HL-60/S4 (cell line): ENCODE measurements at regions not wholly inside any gene's neighbourhood (a gene's known extent, or its start where the extent isn't known, plus 50 kb on each side); places are given as distances from the start of the nearest gene placed in this dataset.

Experiments used
- in situ Hi-C: fragments of 300-500 bp; cut with MboI; formaldehyde crosslinking; loops from 2 replicates; pipeline ENCODE4 v1.14.3; 2022; ENCODE audit warnings: low sequenced_read_pairs

DNA sequence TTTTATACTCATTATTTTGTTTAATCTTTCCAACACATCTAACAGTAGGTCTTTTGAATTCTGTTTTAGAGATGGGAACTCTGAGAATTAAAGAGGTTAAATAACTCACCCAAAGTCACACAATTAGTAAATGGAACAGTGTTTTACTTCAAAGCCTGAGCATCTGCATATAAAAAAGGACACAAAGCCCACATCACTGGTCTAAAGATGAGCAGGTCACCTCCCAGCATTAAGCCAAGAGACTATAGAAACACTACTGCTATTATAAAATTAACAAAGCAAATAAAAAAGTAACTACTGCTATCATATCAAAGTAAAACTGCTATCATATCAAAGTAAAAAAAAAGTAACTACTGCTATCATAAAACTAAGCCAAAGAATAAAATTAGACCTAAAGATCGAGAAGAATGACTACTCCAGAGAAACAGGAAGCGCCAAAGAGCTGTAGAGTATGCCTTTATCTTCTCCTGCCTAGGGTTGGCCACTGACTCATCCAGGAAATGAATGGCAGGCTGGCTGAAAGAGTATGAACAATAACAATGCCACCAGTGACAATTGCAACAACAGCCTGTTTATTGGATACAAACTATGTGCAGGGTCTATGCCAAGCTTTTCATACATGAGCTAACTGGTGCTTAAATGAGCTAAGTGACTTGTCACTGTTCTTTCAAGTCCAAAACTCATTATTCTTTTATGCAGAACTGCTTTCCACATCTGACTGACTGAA is 1153.0 kb upstream of the TENM4 start:
- in situ Hi-C loops, result no loop called here

DNA sequence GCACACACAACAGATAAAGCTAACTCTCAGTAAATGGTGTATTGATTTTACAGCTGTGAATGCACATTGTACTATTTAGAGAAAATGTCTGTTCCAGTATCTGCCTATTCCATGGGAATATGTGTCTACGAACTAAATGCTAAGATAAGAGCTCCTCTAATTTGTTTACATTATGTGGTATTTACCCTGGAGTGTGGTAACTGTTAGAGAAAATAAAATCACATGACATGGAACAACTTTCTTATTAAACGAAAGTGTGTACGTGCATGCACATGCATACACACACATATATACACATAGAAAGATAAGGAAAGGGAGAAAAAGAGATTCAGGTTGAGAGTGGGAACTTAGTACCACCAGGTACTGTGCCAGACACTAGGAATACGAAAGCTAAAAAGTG is 1151.7 kb upstream of the TENM4 start:
- in situ Hi-C loops, result no loop called here

DNA sequence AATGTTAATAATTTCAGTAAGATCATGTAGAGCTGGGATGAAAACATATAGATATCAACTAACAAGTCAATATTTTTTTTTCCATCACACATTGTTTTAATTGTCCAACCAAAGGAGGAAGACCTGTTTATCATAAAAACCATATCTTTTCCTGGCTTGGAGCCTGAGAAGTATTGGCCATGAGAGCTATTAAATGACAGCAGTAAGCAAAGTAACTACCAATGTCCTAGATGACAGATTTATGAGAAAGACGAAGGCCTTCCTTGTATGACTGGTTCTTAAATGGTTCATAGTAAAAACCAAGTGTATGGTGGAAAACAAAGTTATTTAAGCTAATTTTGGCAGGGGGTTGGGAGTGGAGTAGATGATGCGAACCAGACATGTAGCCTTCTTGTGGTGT is 1147.1 kb upstream of the TENM4 start:
- in situ Hi-C loops, result no loop called here

DNA sequence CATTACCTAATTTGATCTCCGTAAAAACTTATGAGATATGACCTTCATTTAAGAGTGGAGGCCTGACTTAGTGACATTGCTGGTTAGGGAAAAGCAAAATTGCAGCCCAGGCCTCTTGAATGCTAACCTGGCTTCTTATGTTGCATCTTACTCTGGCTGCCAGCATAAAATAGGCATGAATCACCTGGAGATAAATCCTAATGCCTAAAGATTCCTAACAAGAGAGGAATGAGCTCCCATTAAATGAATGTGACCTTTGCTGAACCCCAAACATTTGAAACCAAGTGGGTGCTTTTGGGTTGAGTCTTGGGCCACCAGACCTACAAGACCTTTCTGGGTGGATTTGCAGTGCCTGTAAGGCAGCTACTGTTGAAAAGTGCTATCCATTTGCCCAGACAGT is 1145.6 kb upstream of the TENM4 start:
- in situ Hi-C loops, result no loop called here

DNA sequence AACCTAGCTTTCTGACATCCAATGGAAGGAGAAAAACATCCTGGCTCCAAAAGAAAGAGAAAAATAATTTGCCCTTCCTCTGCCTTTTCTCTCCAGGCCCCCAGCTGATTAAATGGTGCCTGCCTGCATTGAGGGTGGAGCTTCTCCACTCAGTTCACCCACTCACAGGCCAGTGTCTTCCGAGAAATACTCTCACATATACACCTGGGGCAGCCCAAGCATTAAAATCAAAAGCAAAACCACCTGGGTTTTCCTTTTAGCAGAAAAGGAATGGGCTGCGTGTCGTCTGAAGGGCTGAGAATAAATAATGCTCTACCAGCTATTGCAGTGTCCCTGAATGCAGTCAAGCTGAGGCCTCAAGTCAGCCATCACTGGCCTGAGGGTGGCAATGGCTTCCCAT is 1143.8 kb upstream of the TENM4 start:
- in situ Hi-C loops, result no loop called here

DNA sequence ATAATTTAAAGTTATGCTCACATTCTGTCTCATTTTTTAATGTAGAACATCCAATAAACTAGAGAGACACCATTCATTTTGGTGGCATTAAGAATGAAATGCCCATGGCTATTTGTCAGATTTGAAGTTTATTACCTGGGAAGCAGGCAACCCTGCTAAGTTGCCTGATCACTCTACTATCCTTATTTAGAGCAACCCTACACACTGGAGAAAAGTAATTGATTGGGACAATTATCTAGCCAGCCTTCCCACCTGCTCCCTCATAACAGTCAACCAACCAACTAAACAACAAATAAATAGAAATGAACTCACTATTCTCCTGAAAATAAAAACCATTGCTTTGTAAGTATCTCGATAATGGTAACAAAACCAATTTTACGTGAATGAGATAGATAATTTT is 1129.0 kb upstream of the TENM4 start:
- in situ Hi-C loops, result no loop called here

DNA sequence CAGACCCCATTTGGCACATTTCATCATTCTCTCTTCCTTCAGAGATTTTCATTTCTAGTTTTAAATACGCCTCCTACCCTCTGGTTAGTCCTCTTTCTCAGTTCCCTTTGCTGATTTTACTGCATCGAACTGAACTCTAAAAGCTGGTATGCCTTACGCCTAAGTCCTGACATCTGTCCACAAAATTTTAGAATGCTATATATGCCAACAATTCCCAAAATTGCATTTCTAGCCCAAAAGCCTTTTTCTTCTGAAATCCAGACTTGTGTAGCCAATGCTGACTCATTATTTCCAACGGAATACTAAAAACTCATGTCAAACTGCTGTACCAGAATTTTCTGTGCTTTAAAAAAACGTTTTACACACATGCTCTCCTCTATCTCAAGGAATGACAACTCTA is 1124.4 kb upstream of the TENM4 start:
- in situ Hi-C loops, result no loop called here

DNA sequence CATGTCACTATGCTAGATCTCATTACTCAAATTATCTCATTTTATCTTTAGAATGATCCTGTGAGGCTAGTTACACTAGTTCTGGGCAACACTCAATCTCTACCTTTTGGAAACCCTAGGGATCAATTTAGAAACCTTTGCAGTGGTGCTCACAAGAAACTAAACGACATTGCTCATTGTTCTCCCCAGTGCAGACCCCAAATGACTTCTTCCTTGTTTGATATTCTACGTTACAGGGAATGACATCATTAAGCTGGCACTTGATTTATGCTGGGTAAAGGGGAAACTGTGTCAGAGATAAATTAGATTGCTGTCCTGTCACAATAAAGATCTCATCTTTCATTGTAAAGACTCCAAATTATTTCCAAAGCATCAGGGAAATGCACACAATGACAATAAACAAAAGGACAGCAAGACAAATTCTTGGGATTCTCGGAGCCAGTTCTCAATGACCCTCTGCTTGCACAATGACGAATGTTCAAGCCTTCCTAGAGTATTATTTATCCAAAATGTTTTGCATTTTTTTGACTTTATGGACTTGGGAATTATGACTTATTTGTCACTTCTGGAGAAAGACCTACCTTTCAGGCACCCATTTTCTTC is 1121.8 kb upstream of the TENM4 start:
- in situ Hi-C loops, result no loop called here

DNA sequence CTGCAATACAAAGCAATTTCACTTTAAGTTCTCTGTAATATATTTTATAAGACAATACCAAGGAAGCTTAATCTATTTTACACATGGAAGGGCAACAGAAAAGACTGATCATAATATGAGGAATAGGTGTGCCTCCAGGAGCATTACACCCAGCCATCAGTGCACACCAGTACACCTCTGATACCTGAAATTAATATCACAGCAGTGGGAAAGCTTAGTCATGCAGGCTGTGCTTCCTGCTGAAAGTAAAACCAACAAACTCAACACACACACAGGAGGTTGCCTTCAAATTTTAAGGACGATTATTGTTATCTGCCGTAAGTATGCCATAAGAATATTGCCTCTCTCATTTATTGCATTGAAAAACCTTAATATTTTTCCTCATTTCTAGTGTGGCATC is 1119.1 kb upstream of the TENM4 start:
- in situ Hi-C loops, result no loop called here

DNA sequence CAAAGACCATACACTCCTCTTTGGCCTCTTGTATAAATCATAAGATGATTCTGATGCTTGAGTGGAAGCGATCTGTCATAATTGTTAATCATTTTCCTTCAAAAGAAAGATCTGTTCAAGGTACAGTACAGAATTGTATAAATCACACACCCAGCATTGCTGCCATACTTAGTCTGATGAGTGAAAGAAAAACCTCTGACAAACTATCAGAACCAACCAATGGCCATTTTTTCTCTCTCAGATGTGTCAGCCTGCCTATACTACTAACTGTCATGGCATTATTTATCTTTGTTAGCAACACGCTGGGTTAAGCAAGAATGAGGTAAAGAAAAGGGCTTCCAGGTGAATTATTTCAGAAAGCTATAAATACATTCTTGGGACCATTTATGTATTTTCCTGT is 1112.7 kb upstream of the TENM4 start:
- in situ Hi-C loops, result no loop called here

DNA sequence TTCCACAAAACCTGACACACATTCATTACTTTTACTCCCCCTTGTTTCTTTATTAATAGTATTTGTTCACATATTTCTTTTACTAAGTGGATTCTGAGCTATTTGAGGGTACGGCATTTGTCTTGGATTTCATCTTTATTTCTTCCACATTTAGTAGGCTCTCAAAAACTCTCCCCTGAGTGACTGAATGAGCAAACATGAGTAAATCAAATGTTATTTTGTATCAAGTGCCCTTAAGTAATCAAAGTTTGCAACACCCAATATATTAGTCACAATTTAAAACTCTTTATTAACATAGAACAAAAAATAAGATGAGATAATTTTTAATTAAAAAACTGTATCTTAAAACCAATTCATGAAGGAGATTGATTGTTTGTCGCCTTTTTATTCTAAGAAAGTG is 1101.9 kb upstream of the TENM4 start:
- in situ Hi-C loops, result no loop called here

DNA sequence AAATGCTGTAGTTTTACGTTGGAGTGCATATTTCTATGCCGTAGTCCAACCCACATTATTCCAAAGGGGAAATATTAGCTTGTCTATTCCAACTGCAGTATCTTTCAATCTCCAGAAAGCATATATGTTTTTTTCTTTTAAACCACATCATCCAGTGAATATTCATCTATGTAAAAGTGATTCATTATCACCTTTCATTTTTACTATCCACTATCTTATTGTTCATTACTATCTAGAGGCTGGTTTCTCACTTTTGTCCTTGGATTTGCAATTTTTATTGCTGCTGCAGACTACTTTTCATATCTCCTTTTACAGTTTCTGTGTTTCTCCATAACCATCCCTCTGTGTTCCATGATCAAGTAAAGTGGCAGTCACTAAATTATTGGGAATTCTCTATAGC is 1097.2 kb upstream of the TENM4 start:
- in situ Hi-C loops, result no loop called here

DNA sequence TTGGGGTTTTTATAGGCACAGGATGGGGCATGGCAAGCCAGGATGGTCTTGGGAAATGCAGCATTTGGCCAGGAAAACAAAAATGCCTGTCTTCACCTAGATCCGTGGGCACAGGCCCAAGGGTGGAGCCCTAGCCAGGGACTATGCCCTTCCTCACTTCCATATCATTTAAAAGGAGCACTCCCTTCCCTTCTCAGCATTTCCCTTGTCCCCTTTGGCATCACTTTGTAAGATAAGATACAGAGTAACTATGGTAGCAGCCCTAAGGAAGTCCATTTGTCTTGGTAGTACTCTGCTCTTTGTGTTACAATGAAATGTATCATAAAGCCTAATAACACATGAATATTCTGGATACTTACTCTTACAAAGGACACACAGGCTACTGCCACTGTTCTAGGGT is 1092.6 kb upstream of the TENM4 start:
- in situ Hi-C loops, result no loop called here

DNA sequence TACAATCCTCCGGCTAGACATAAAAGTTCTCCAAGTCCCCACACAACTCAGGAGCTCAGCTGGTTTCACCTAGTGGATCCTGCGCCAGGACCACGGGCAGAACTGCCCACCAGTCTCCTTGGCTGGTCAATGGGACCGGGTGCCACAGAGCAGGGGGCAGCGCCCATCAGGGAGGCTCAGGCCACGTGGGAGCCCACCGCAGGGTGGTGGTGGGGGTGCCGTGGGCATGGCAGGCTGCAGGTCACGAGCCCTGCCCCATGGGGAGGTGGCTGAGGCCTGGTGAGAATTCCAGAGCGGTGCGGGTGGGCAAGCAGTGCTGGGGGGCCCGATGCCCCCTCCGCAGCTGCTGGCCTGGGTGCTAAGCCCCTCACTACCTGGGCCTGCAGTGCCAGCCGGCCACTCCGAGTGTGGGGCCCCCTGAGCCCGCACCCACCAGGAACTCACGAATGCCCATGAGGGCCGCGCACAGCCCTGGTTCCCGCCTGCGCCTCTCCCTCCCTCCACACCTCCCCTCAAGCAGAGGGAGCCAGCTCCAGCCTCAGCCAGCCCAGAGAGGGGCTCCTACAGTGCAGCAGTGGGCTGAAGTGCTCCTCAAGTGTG is 1091.9 kb upstream of the TENM4 start:
- in situ Hi-C loops, result no loop called here

DNA sequence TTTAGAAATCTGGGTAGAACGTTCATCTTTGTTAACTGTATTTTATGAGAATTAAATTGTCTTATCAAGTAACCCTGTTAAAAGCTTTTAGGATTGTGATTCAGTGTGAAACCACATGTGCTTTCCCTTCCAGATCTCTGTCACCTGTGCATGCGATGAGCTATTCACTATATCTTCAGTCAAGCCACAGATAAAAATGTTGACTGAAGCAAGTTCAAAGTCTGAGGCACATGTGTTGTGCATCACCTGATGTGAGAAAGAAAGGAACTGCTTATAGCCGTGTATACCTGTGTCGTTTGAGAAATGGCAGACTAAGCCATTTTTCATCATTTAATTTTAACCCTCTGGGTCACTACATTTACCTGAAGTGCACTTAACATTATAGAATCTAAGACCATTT is 1088.9 kb upstream of the TENM4 start:
- in situ Hi-C loops, result no loop called here

DNA sequence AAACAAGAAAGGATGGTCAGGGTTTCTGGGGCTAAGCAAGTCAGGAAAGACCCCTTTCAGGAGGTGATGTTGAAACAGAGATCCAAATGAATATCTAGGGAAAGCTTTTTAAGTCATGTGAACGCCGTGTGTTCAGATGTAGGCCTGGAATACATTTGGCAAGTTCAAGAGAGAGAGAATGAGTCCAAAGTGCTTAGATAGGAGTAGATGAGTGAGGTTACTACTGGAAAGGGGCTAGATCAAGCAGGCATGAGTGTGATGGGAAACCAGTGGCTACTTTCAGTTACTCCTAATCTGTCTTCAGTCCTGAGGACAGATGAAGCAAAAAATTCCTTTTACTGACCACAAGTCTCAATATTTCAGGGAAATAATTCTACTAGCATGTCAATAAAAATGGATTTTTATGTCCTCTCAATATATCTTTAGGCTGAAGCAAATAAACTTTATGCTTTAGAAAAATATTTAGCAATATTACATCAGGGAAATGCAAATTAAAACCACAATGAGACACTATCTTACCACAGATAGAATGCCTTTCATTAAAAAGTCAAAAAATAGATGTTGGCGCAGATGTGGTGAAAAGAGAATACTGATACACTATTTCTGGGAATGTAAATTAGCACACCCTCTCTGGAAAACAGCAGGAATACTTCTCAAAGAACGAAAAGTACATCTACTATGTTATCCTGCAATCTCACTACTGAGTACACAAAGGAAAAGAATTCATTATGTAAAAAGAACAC is 1085.0 kb upstream of the TENM4 start:
- in situ Hi-C loops, result no loop called here

DNA sequence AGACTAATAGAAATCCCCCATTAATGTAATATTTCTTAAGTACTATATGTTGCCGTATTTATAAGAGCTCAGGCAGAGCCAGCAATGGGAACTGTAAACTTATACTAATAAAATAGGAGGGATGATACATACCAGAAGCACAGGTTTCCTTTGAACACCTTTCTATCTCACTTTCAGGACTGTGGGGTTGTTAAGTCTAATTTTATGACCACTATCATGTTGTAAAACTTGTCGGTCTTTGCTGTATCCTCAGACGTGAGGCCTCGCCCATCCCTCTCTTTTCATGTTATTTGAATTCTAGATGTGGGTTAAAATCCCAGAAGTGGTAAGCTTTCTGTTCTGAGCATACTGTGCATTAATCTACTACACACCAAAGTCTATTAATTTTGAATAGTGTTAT is 1083.5 kb upstream of the TENM4 start:
- in situ Hi-C loops, result no loop called here

DNA sequence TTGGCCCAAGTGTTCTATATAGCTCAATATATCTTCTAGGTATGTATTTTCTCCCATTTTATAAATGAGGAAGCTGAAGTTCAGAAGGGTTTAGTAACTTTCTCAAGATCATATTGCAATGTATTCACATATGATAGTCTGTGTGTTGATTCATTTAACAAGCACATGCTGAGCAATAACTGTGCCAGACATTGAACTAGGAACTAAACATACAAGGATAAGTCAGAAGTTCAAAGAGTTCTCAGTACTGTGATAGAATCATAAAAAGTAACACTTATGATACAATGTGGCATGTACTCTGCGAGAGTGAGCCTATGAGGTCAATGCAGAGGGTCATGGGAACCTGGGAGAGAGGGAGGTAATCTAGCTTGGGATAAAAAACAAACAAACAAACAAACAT is 1082.2 kb upstream of the TENM4 start:
- in situ Hi-C loops, result no loop called here

DNA sequence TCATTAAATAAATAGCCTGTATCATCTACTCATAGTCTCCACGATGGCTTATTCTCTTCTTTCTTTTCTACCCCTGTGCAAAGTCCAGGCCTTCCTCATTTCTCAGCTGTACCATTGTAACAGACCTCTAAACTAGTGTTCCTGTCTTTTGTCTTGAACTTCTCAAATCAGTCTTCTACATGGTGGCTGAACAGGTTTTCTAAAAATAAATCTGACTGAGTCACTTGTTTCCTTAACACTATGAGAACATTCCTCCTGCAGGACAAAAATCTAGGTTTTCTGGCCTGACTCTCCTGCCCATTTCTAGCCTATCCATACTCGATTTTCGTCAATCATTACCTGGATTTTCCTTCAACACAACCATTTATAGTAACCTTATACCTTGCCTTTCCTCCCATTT is 1080.8 kb upstream of the TENM4 start:
- in situ Hi-C loops, result no loop called here

DNA sequence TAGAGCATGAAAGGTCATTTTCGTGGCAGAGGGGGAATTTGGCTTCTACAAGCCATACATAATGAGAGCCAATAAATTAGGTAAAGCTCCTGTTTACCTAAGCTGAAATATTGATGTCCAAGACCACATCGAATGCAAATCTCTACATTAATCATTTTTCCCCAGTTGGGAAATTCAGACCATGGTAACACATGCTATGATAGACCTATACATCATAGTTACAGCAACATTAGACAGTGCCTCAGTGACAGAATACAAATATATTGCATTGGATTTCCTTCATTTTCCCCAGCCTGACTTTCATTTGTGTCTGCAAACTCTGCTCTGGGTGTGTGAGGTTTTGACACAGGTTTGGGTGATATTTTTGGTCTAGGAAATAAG is 1079.7 kb upstream of the TENM4 start:
- in situ Hi-C loops, result no loop called here

DNA sequence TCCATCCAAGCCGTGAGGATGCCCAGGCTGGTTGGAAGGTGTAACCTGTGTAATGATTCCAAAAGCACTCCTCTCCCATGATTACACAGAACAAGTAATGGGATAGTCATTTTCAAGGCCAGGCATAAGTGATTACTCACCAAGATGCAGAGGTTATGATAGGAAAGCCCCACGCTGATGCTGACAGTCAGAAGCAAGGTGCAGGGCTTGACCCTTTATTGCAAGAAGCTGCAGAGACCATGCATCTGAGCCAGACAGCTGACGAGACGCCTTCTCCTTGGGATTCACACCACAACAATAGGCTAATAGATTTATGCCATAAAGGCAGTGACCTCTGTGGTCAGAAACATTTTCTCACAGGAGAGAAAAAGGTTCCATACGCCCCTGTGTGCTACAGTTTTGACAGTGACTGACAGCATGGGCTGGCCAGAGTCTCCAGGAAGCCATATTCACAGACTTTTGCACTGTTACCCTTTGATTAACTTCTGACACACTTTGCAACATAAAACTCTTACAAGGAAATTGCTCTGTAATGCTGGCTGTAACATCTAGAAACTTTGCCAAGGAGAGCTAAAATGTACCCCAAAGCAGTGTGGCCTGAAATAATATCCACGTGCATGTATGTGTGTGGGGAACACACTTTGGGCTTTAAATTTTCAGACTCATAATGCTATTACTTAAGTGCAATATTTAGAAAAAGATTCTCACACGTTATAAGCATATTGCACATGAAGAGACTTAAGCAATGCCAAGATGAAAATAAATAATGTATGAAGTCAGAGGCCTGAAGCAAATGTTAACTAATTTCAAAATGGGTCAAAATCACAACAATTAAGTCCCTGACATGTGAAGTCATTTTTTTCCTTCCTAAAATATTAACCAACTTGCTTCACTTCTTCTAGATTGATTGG is 1079.0 kb upstream of the TENM4 start:
- in situ Hi-C loops, result no loop called here
